ENCODE measurements at regions not wholly inside any gene's neighbourhood (a gene's known extent, or its start where the extent isn't known, plus 50 kb on each side); places are given as distances from the start of the nearest gene placed in this dataset.

DNA sequence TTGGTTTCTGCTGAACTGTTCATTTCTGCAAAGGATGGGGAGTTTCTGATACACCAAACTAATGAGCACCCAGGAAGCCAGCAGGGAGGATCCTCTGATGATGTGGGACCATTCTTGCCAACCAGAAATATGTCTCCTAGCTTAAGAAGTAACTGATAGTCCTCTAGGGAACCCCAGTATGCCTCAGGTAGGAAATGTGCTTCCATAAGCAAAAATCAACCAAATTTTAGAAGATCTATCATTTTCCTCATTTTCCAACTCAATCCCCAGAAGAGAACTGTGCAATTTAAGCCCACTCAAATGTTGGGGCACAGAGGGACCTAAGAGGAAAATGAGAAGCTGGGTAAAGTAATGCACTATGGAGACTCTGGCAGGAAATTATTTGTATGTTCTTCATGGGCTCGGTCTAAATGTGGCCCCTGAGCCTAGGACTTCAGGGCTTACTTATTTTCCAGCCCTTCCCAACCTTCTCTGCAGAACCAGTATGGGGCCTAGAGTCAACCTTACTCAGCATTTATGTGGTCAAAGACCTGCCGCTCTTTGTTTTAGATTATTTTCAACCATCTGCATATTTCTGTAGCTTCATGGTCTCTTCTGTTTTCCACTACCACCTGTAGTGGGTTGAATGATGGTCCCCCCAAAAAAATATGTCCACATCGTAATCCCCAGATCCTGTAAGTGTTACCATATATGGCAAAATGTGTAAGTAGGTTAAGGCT lies 359.8 kb upstream of the CDH4 start:
- H3K9me3 ChIP-seq (ENCODE audit: insufficient read depth in 2 of 2, low read depth in 1 of 2, low read length in 1 of 2), result no peaks in the 10 kb centered on the region; a peak in 1 of 4 replicates
- H2AK5ac ChIP-seq (ENCODE audit: low read depth, low read length), result no peak overlapping the region
- no peak overlapping the region for H3K14ac ChIP-seq (ENCODE audit: insufficient read length)
- no peak overlapping the region for H2BK5ac ChIP-seq (ENCODE audit: low read depth, low read length)
- no peaks in the 10 kb centered on the region for H3K79me1 ChIP-seq (ENCODE audit: low read depth, low read length)
- H3K27ac ChIP-seq (ENCODE audit: low read depth, low read length), result no peak overlapping the region
- H3K4me1 ChIP-seq (replicated peaks in 1 of 4; ENCODE audit: control insufficient read depth in 3 of 4, insufficient read depth in 4 of 4, low read length in 3 of 4), result peaks cover 0 to 7% (median 1%) of the 10 kb centered on the region in 4 experiments; a peak in 3 of 7 replicates
- no peak overlapping the region for H4K8ac ChIP-seq (ENCODE audit: extremely low read depth, insufficient read depth, low read length)
- no peaks in the 10 kb centered on the region; a peak in 1 of 8 replicates for H3K36me3 ChIP-seq (ENCODE audit: control insufficient read depth in 2 of 4, insufficient read depth in 4 of 4, low read length in 3 of 4)
- H3K23ac ChIP-seq (ENCODE audit: insufficient read length), result no peak overlapping the region
- no peak overlapping the region for H2AFZ ChIP-seq (ENCODE audit: low read length)
- peaks cover 5% of the 10 kb centered on the region; the same call in 1 of the 2 replicates for H3K23me2 ChIP-seq (ENCODE audit: low read depth, low read length)
- no peak overlapping the region for H4K91ac ChIP-seq (replicated peaks; ENCODE audit: insufficient read length, low read length)
- H3K4ac ChIP-seq (replicated peaks; ENCODE audit: insufficient read length, low read depth, low read length), result no peak overlapping the region
- H3K18ac ChIP-seq (ENCODE audit: extremely low read depth, low read length), result no peak overlapping the region
- H3K9ac ChIP-seq (replicated peaks in 1 of 4; ENCODE audit: extremely low read depth in 1 of 4, low read depth in 3 of 4, low read length in 3 of 4), result no peak overlapping the region
- H3K4me2 ChIP-seq (ENCODE audit: insufficient read depth in 1 of 2, low read depth in 2 of 2, low read length in 2 of 2), result no peak overlapping the region
- no peak overlapping the region for H2BK15ac ChIP-seq (ENCODE audit: low read length)
- FAIRE-seq, result no peak
- no peak overlapping the region for H3K4me3 ChIP-seq (ENCODE audit: extremely low read depth in 1 of 4, insufficient read depth in 2 of 4, low read depth in 3 of 4, low read length in 4 of 4)
- no peak overlapping the region for H2BK12ac ChIP-seq (ENCODE audit: low read depth, low read length)
- WGBS, 2 experiments (ENCODE audit: extremely low coverage in 1 of 2, insufficient coverage in 1 of 2, insufficient read length in 1 of 2, insufficient replicate concordance in 2 of 2, low coverage in 1 of 2, low lambda C conversion rate in 2 of 2, missing lambda C conversion rate in 1 of 2), result 98% methylated on average over 3 of the region's 3 CpGs; no CpG with 5 or more reads in 1 of the 2 experiments
- ChIA-PET POLR2A (ENCODE audit: partially characterized antibody) (no interaction called here), CTCF (ENCODE audit: partially characterized antibody) (no interaction called here)
- H2BK120ac ChIP-seq (replicated peaks; ENCODE audit: low read depth, low read length), result no peak overlapping the region
- TF ChIP-seq, protein P1, sequence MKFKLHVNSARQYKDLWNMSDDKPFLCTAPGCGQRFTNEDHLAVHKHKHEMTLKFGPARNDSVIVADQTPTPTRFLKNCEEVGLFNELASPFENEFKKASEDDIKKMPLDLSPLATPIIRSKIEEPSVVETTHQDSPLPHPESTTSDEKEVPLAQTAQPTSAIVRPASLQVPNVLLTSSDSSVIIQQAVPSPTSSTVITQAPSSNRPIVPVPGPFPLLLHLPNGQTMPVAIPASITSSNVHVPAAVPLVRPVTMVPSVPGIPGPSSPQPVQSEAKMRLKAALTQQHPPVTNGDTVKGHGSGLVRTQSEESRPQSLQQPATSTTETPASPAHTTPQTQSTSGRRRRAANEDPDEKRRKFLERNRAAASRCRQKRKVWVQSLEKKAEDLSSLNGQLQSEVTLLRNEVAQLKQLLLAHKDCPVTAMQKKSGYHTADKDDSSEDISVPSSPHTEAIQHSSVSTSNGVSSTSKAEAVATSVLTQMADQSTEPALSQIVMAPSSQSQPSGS (IDR thresholded peaks at IDR 0.05; ENCODE audit: low read length), result no peak
- TF ChIP-seq SIN3A (conservative IDR thresholded peaks at IDR 0.05 in 1 of 2, IDR thresholded peaks at IDR 0.05 in 1 of 2; ENCODE audit: low read depth in 1 of 2, low read length in 2 of 2), result no peak
- TF ChIP-seq BRCA1 (IDR thresholded peaks at IDR 0.05; ENCODE audit: low read depth, low read length), result no peak
- TF ChIP-seq, protein P2, sequence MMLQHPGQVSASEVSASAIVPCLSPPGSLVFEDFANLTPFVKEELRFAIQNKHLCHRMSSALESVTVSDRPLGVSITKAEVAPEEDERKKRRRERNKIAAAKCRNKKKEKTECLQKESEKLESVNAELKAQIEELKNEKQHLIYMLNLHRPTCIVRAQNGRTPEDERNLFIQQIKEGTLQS (IDR thresholded peaks at IDR 0.05; ENCODE audit: insufficient read depth, low read depth, low read length), result no peak
- no peak for TF ChIP-seq TAF7 (optimal IDR thresholded peaks at IDR 0.05; ENCODE audit: borderline replicate concordance, low read depth, low read length)
- no peak for TF ChIP-seq BACH1 (IDR thresholded peaks at IDR 0.05; ENCODE audit: low read length)
- TF ChIP-seq CBX8 (IDR thresholded peaks at IDR 0.05; ENCODE audit: borderline replicate concordance, low read depth, low read length), result no peak
- no peak for TF ChIP-seq TEAD4 (IDR thresholded peaks at IDR 0.05; ENCODE audit: low read depth, low read length)
- H4K5ac ChIP-seq (ENCODE audit: insufficient read length, low read depth, low read length), result no peak overlapping the region
- H3K56ac ChIP-seq (replicated peaks; ENCODE audit: insufficient read length, low read depth, low read length), result no peak overlapping the region
- peaks cover 0 to 4% of the 10 kb centered on the region in 2 experiments for H4K20me1 ChIP-seq (replicated peaks in 1 of 2; ENCODE audit: control insufficient read depth in 1 of 2, insufficient read depth in 2 of 2, low read length in 2 of 2)
- no peaks in the 10 kb centered on the region for H3K79me2 ChIP-seq (ENCODE audit: control insufficient read depth in 1 of 2, insufficient read depth in 2 of 2, low read length in 2 of 2)
- H3K27me3 ChIP-seq (replicated peaks in 1 of 4; ENCODE audit: control insufficient read depth in 3 of 4, extremely low read depth in 1 of 4, insufficient read depth in 3 of 4, low read length in 3 of 4), result peaks cover 0 to 4% (median 0%) of the 10 kb centered on the region in 4 experiments; a peak in 3 of 7 replicates
- H2BK20ac ChIP-seq (ENCODE audit: low read length), result no peak overlapping the region
- no peak for DNase-seq (ENCODE audit: low read depth in 1 of 2, low spot score in 2 of 2)

Data from H1 (cell line).